ENCODE measurements at regions not wholly inside any gene's neighbourhood (a gene's known extent, or its start where the extent isn't known, plus 50 kb on each side); places are given as distances from the start of the nearest gene placed in this dataset.
"Not testable (repeated sequence)": the region's sequence is repeated elsewhere in the genome, so short reads cannot be mapped to it uniquely, and the experiment has no call there.

DNA sequence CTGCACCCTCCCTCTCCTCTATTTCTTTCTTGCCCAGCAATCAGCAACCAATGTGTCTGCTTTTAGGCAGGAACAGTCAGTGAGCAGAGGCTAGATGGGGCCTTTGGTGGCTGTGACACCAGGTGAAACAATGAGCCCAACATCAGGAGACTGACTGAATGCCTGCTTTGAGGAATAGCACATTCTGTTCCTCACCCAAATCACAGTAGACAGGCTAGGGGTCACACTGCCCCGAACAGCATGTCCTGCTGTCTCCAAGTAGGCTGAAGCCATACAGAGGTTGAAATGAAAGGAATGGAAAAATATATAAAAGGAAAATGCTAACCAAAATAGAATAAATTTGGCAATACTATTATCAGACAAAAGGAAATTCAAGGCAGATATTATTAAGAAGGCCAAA lies 122.5 kb upstream of the GDNF start:
- no peak for DNase-seq (ENCODE audit: low spot score)

DNA sequence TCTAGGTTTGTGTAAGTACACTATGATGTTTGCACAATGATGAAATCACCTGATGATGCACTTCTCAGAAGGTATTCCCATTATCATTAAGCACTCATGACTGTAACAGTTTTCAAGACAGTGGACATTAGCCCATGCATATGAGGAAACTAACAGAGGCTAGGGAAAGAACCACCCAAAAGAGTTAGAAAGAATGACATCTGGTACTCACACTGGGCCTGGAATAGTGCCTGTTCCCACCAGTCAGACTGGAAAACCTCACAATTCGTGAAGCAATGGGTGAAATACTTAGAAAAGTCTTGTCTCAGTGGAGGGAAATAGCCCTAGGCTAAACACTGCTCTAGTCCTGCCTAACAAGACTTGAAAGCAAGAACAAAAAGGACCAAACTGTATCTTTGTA lies 117.4 kb upstream of the GDNF start:
- no peak for DNase-seq (ENCODE audit: low spot score)

- DNase-seq (ENCODE audit: low spot score): no peak
Observed at GRCh38 chr5:37955748-37956147, 115.9 kb upstream of the GDNF start.

DNA sequence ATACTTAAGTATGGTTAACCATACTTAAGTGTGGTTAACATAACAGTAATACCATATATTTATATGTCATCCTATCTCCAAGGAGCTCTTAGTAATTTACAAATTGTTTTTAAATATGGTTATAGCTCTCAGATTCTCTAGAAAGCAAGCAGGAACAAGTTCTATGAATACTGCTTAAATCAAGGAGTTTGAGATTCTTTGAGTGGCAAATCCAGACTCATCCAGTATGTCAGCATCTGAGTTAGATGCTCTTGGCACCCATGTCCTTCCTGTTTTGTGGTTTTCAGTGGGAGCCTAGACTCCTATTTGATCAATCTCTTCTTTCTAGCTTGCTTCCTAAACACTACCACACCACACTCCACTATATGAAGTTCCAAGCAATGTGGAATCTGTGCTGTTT lies 114.7 kb upstream of the GDNF start:
- no peak for DNase-seq (ENCODE audit: low spot score)

DNA sequence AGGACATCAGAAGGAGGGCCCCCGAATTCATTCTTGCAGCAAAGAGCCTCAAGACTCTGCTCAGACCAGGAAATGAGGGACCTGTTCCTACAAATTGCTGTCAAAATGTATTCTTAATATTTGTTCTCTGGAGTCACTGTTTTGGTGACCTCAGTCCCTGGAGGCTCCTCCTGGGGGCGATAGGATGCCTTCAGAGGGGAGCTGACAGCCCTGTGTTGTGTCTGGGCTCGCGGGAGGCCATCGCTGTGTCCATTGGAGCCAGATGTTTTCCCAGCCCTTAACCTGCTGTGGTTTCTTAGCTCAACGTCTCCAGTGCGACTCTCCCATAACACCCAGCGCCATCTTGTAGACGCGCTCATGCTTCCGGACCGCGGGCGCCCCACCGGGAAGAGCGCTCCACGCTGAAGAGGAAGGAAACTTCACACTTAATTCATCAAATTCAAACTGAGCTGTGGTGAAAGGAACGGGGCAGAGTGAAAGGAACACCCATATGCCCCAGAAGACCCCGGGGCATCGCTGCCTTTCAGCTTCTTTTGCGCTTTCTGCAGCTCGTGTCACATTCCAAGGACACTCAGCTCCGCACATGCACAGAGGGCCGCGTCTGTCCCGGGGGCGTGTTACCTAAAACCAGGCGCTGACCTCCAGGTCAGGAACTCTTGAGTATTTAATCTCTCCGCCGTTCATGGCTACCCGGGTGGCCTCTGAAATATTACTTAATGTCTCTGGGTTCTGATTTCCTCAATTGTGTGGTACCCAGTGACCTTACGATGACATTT lies 112.3 kb upstream of the GDNF start:
- DNase-seq (ENCODE audit: low spot score): no peak

- DNase-seq (ENCODE audit: low spot score): no peak
Observed at GRCh38 chr5:37950436-37950835, 110.6 kb upstream of the GDNF start.

DNA sequence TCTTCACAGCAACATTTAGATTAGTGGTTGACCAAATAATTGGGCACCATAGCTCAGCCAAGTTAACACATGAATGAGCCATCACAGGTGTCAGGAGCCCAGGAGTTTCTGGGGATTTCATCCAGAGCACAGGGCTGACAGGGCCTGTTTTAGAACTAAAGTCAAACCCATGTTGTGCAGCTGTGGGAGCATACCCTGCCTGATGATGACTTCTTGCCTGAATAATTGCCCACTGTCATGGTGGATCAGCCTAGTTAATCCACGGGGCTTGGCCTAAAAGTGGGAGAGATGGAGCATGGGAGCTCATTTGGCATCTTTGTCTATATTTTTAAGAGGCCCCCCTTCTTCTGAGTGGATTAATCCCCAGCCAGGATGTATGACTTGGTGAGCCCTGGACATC lies 105.6 kb upstream of the GDNF start:
- no peak for DNase-seq (ENCODE audit: low spot score)

GRCh38 chr5:37943136-37943535 lies 103.3 kb upstream of the GDNF start:
- not testable (repeated sequence) for DNase-seq (ENCODE audit: low spot score)

- DNase-seq (ENCODE audit: low spot score): no peak
Observed at GRCh38 chr5:37940931-37941623, 101.2 kb upstream of the GDNF start.

DNA sequence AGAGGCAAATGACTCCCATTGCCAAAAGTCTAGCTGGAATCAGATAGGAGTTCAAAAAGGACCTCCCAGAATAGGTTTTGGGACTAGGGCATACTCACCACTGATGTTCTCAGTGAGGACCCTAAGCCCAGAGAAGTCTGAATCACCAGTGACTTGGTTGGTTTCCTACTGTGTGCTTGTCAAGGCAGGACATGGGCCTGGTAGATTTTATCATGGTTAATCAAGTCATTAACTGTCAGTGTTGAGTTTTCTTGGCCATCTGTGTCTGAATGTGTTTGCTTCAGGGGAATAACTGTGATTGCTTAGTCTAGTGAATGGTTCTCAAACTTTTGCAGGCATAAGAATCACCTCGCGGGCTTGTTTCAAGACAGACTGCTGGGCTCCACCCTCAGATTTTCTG lies 99.0 kb upstream of the GDNF start:
- DNase-seq (ENCODE audit: low spot score): no peak

DNA sequence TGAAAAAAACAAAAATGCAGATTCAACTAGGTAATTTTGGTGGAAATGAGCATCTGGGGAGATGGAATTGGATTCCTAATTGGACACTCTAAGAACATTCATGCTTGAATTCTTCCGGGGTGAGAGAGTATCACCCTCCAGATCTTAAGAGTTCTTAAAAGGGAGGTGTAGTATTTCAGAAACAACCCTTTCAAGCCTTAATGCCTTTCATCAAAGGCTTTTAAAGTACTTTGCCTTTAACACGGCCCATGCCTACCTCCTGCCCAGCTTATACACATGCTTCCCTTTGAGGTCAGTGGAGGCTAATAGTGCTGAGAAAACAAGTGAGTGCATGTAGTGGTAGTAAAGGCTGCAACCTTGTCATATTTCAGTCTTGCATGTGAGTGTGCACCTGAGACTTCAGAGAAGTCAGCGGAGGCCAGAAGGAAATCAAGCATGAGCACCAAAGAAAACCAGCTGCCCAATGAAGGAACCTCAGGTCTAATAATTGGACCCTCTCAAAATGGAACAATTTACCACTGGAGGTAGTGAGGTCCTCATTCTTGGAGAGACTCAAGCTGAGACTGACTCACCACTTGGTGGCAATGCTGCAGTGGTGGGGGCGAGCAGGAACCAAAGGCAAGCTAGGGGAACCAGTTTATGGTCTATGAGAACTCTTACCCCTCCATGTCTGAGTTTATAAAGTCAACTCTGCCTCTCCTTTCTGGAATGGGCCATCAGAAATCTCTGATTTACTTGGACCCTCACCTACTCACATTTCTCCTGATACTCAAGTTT lies 98.4 kb upstream of the GDNF start:
- DNase-seq (ENCODE audit: low spot score): no peak

- no peak for DNase-seq (ENCODE audit: low spot score)
Observed at GRCh38 chr5:37936091-37936490, 96.2 kb upstream of the GDNF start.

GRCh38 chr5:37933576-37933975 lies 93.7 kb upstream of the GDNF start:
- no peak for DNase-seq (ENCODE audit: low spot score)

DNA sequence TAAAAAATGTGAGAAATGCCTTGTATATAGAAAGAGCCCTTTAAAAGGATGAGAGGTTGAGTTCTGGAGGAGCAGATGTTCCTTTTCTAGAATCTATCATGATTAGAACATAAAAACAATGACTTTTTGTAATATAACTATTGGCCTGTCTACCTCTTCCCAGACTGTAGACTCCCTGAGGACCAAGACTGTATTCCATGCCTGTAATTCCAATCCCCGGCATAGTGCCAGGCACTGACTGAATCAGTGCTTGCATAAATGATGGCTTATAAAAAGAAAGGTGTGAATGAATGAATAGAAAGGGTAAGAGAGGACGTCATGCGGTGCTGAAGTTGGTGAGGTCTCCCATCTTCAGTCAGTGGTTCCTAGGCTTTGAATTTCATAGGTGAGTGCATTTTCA lies 92.6 kb upstream of the GDNF start:
- DNase-seq (ENCODE audit: low spot score): no peak

GRCh38 chr5:37931541-37931940 lies 91.7 kb upstream of the GDNF start:
- DNase-seq (ENCODE audit: low spot score): no peak

- DNase-seq (ENCODE audit: low spot score): no peak
Observed at GRCh38 chr5:37930350-37930749, 90.5 kb upstream of the GDNF start.

DNA sequence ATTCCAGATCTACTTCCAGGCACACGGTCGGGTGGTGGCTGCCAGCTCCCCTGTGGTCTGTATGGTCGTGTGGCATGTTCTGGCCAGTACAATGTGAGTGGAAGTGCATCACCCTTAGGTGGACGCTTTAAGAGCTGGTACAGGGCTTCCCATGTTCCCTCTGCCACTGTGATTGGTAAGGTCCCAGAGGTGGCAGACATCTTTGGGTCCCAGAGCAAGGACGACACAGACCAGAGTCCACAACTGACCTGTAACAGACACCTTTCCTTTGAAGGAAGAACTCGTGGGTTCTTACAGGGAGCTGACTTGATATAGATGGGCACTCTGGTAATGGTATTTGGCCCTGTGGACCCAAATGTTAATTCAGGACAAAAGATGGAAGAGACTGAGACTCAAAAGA lies 90.0 kb upstream of the GDNF start:
- DNase-seq (ENCODE audit: low spot score): no peak

- not testable (repeated sequence) for DNase-seq (ENCODE audit: low spot score)
Observed at GRCh38 chr5:37927753-37928152, 87.9 kb upstream of the GDNF start.

DNA sequence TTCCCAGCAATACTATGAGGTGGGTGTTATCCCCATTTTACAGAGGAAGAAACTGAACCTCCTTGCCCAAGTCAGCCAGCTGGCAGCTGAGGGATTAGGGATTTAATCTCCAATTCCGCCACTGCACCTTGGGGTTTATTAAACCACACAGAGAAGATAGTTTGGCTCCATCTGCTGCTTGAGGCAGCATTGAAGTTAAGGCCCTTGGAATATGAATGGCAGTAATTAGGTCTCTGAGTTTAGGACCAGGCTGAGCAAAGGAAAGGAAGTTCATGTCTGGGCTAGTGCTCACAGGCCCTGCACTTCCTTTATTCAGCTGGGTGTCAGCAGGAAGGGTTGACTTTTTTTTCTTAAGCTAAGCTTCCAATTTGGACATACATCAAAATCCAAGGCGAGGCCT lies 86.9 kb upstream of the GDNF start:
- no peak for DNase-seq (ENCODE audit: low spot score)

GRCh38 chr5:37921452-37921851 lies 81.6 kb upstream of the GDNF start:
- no peak for DNase-seq (ENCODE audit: low spot score)

DNA sequence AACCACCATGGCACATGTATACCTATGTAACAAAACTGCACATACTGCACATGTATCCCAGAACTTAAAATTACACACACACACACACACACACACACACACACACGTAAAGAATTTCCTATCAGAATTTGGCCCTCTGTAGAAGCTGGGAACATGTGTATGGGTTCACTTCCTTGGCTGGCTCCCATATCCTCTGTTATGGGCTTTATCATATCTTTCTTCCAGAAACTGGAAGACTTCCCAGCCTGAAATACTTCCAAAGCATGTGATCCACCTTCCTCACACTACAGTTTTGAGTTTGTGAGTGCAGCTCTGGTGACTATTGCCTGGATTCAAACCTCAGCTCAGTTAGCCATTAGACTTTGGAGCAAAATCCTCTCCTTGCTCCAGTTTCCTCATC lies 78.6 kb upstream of the GDNF start:
- no peak for DNase-seq (ENCODE audit: low spot score)

DNA sequence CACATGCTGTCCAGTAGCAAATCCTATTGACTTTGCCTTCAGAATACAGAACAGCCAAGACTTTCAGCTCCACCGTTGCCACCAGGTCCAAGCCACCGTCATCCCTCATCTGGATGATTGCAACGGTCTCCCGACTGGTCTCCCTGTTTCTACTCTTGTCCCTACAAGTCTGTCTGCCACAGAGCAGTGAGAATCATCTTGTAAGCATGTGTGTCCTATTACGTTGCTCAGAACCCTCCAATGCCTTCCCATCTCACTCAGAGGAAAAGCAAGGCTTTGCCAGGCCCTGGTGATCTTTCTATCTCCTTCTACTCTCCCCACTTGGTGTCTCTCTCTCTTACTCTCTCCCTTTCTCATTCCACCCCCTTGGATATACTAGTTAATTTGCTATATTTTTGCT lies 76.7 kb upstream of the GDNF start:
- no peak for DNase-seq (ENCODE audit: low spot score)

- DNase-seq (ENCODE audit: low spot score): no peak
Observed at GRCh38 chr5:37915097-37915736, 75.4 kb upstream of the GDNF start.

Measured in left forelimb (tissue), 1 donor.